ENCODE measurements at regions not wholly inside any gene's neighbourhood (a gene's known extent, or its start where the extent isn't known, plus 50 kb on each side); places are given as distances from the start of the nearest gene placed in this dataset.
A peak's percentile ranks its signal among the peaks of the same experiment; 100 is the strongest.

GRCh38 chr17:77388384-77389306 lies 247.9 kb downstream of the SEC14L1 start:
- Histone ChIP-seq H3K4me1 (ENCODE audit: insufficient read depth, low read length) (peaks cover 28% of the 10 kb centered on the region), H3K36me3 (ENCODE audit: low read depth, low read length) (peaks cover 2% of the 10 kb centered on the region; the same call in 1 of the 2 replicates), H3K27ac (ENCODE audit: low read length) (no peak overlapping the region), H3K79me2 (ENCODE audit: low read length) (peaks cover 90% of the 10 kb centered on the region), H3K9ac (ENCODE audit: low read length) (no peak overlapping the region), H3K9me3 (ENCODE audit: low read length) (no peaks in the 10 kb centered on the region), H3K9me2 (replicated peaks; ENCODE audit: low read length) (no peaks in the 10 kb centered on the region), H3K4me3 (ENCODE audit: low read length) (no peak overlapping the region), H2AFZ (ENCODE audit: low read length) (no peak overlapping the region), H3F3A (ENCODE audit: low read length, unreplicated experiment) (no peaks in the 10 kb centered on the region), H4K20me1 (ENCODE audit: low read length) (no peaks in the 10 kb centered on the region; the same call in 1 of the 2 replicates), H3K27me3 (ENCODE audit: low read length) (no peaks in the 10 kb centered on the region), H3K4me2 (ENCODE audit: low read length) (no peak overlapping the region)
- DNase-seq, result no peak
- no TSS peak for BruUV-seq (replicated peaks)
- no peak for ATAC-seq
- intact Hi-C loops (cut with micrococcal nuclease), result no loop called here
- CTCF ChIA-PET, result no interaction called here
- TF ChIP-seq CTCF (conservative IDR thresholded peaks at IDR 0.05; ENCODE audit: low read depth, low read length) (no peak), EZH2phosphoT487 (IDR thresholded peaks at IDR 0.05; ENCODE audit: borderline replicate concordance, low read length) (no peak), EZH2 (IDR thresholded peaks at IDR 0.05; ENCODE audit: low read length, unreplicated experiment) (no peak)
- POLR2A ChIA-PET (ENCODE audit: unreplicated experiment), result no interaction called here

GRCh38 chr17:77390870-77391269 lies 250.1 kb downstream of the SEC14L1 start:
- DNase-seq (no peak), ATAC-seq (no peak)
- Histone ChIP-seq H3K36me3 (ENCODE audit: low read depth, low read length) (peaks cover 2% of the 10 kb centered on the region; the same call in 1 of the 2 replicates), H3K9me2 (replicated peaks; ENCODE audit: low read length) (no peaks in the 10 kb centered on the region), H3K4me3 (ENCODE audit: low read length) (no peak overlapping the region), H3K4me2 (ENCODE audit: low read length) (no peak overlapping the region), H3K9ac (ENCODE audit: low read length) (peak overlapping the region; percentile 60), H3K27me3 (ENCODE audit: low read length) (no peaks in the 10 kb centered on the region), H3K27ac (ENCODE audit: low read length) (peak overlapping the region; percentile 86), H3K9me3 (ENCODE audit: low read length) (no peaks in the 10 kb centered on the region), H4K20me1 (ENCODE audit: low read length) (no peaks in the 10 kb centered on the region; the same call in 1 of the 2 replicates), H2AFZ (ENCODE audit: low read length) (no peak overlapping the region), H3K4me1 (ENCODE audit: insufficient read depth, low read length) (peaks cover 40% of the 10 kb centered on the region), H3K79me2 (ENCODE audit: low read length) (peaks cover 90% of the 10 kb centered on the region), H3F3A (ENCODE audit: low read length, unreplicated experiment) (no peaks in the 10 kb centered on the region)
- no TSS peak for BruUV-seq (replicated peaks)
- ChIA-PET CTCF (interaction anchor here (0.7 kb wide), 1 partner anchor 37 kb away, joined by 10 read pairs; no protein-coding TSS in a partner anchor), POLR2A (ENCODE audit: unreplicated experiment) (interaction anchor here (0.5 kb wide), 1 partner anchor 104 kb away, joined by 3 read pairs; no protein-coding TSS in a partner anchor)
- no peak for TF ChIP-seq CTCF (conservative IDR thresholded peaks at IDR 0.05; ENCODE audit: low read depth, low read length)
- intact Hi-C loops (cut with micrococcal nuclease), result no loop called here

Measured in PC-3 (cell line).